HG02852 (cell line): ENCODE measurements at regions not wholly inside any gene's neighbourhood (a gene's known extent, or its start where the extent isn't known, plus 50 kb on each side); places are given as distances from the start of the nearest gene placed in this dataset.
"Not testable (repeated sequence)": the region's sequence is repeated elsewhere in the genome, so short reads cannot be mapped to it uniquely, and the experiment has no call there.

ENCODE experiments used
- ATAC-seq: cut with Tn5 transposase; IDR thresholded peaks from one replicate; pipeline ENCODE4 v1.9.1; 2021; ENCODE audit warnings: mild to moderate bottlenecking, moderate library complexity; ENCODE audit not compliant: unreplicated experiment

- ATAC-seq, result not testable (repeated sequence)
These were observed 243.8 kb upstream of the PROK2 start for GRCh38 chr3:72028726-72029125.

GRCh38 chr3:72028307-72028706, 243.4 kb upstream of the PROK2 start:
- not testable (repeated sequence) for ATAC-seq

- not testable (repeated sequence) for ATAC-seq
These were observed 242.8 kb upstream of the PROK2 start for GRCh38 chr3:72027728-72028127.

- ATAC-seq, result no peak
These were observed 237.1 kb upstream of the PROK2 start for GRCh38 chr3:72022027-72022426.

GRCh38 chr3:72021531-72021930, 236.6 kb upstream of the PROK2 start:
- no peak for ATAC-seq

- no peak for ATAC-seq
These were observed 233.5 kb upstream of the PROK2 start for GRCh38 chr3:72018343-72018984.

GRCh38 chr3:72017935-72018334, 233.0 kb upstream of the PROK2 start:
- no peak for ATAC-seq

GRCh38 chr3:72017311-72017710, 232.4 kb upstream of the PROK2 start:
- ATAC-seq, result no peak

- ATAC-seq, result peak; percentile 65
These were observed 230.5 kb upstream of the PROK2 start for GRCh38 chr3:72015463-72015862.

- ATAC-seq, result no peak
These were observed 228.1 kb upstream of the PROK2 start for GRCh38 chr3:72013084-72013483.

GRCh38 chr3:72012363-72012762, 227.4 kb upstream of the PROK2 start:
- no peak for ATAC-seq

- ATAC-seq, result no peak
These were observed 226.5 kb upstream of the PROK2 start for GRCh38 chr3:72011485-72011884.

GRCh38 chr3:72009851-72010443, 225.0 kb upstream of the PROK2 start:
- ATAC-seq, result no peak

- ATAC-seq, result no peak
These were observed 223.5 kb upstream of the PROK2 start for GRCh38 chr3:72008226-72008996.

GRCh38 chr3:72006631-72007556, 221.9 kb upstream of the PROK2 start:
- no peak for ATAC-seq

GRCh38 chr3:72004749-72005292, 219.9 kb upstream of the PROK2 start:
- ATAC-seq, result no peak

- ATAC-seq, result no peak
These were observed 219.0 kb upstream of the PROK2 start for GRCh38 chr3:72003936-72004335.

GRCh38 chr3:72001758-72002157, 216.8 kb upstream of the PROK2 start:
- ATAC-seq, result no peak

- no peak for ATAC-seq
These were observed 214.2 kb upstream of the PROK2 start for GRCh38 chr3:71998995-71999673.

GRCh38 chr3:71997066-71997653, 212.2 kb upstream of the PROK2 start:
- ATAC-seq, result no peak
